Cardiac fibroblast (primary cell): ENCODE measurements at regions not wholly inside any gene's neighbourhood (a gene's known extent, or its start where the extent isn't known, plus 50 kb on each side); places are given as distances from the start of the nearest gene placed in this dataset.
A peak's percentile ranks its signal among the peaks of the same experiment; 100 is the strongest.

Experiments used
- DNase-seq, 2 donors: peaks; one replicate each; pipeline versions ENCODE4 v3.0.0 to v3.0.0-alpha.2; 2010; ENCODE audit warnings: low read depth in 2 of 2
- H3K4me3 ChIP-seq, 2 donors: replicated peaks in 1 of 2; 1 replicate in 1 of 2; 2 replicates in 1 of 2; pipeline ENCODE4 v1.5.1; 2011; ENCODE audit warnings: low read depth in 2 of 2, low read length in 2 of 2, mild to moderate bottlenecking in 2 of 2, moderate library complexity in 1 of 2
- TF ChIP-seq, protein P1 (sequence below): IDR thresholded peaks from one replicate; pipeline ENCODE4 v1.5.1; 2011; ENCODE audit warnings: low read depth, mild to moderate bottlenecking, low read length, inconsistent platforms

DNA sequence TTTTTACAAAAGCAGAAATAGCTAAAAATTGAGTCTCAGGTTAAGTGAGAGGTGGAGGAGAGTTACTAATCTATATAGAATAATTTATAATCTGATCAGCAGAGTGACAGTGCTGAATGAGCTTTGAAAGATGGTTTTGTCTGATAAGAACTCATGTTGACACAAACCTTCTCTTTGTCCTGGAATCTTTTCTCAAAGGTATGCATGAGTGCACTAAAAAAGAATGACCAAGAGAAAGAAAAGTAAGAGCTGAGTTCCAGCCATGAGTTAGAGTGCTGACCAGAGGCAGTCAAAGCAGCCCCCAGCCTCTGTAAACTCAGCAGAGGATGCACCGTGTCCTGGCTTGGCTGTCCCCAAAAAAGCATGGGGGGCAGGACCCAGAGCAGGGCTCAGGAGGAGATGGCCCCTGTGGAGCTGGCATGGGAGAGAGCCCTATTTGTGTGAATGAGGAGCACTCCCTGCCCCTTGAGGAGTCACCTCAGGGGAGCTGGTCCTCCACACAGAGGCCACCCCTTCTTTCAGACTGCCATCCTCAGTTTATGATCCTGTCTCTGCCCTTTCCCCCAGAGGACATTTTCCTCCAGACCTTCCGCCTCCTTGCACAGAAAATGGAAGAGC is 129.8 kb downstream of the SEC23A start:
- H3K4me3 ChIP-seq: no peak overlapping the region
- DNase-seq: no peak
- TF ChIP-seq, protein P1, sequence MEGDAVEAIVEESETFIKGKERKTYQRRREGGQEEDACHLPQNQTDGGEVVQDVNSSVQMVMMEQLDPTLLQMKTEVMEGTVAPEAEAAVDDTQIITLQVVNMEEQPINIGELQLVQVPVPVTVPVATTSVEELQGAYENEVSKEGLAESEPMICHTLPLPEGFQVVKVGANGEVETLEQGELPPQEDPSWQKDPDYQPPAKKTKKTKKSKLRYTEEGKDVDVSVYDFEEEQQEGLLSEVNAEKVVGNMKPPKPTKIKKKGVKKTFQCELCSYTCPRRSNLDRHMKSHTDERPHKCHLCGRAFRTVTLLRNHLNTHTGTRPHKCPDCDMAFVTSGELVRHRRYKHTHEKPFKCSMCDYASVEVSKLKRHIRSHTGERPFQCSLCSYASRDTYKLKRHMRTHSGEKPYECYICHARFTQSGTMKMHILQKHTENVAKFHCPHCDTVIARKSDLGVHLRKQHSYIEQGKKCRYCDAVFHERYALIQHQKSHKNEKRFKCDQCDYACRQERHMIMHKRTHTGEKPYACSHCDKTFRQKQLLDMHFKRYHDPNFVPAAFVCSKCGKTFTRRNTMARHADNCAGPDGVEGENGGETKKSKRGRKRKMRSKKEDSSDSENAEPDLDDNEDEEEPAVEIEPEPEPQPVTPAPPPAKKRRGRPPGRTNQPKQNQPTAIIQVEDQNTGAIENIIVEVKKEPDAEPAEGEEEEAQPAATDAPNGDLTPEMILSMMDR: no peak

DNA sequence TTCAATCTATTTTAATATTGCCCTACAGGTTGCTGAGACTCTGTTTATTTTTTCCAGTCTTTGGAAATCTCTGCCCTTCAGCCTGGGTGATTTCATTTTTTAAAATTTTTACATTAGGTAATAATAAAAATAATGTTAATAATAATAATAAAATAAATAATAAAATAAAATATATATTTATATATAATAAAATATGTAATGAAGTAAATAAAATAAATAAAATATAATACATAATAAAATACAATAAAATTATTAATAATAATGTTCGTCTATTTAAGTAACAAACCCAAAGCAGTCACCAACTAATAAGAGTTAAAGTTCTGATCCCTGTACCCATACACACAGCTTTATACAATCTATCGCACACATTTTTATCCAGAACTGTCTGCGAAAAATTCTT is 130.5 kb downstream of the SEC23A start:
- TF ChIP-seq, protein P1: no peak
- no peak for DNase-seq
- no peak overlapping the region for H3K4me3 ChIP-seq

DNA sequence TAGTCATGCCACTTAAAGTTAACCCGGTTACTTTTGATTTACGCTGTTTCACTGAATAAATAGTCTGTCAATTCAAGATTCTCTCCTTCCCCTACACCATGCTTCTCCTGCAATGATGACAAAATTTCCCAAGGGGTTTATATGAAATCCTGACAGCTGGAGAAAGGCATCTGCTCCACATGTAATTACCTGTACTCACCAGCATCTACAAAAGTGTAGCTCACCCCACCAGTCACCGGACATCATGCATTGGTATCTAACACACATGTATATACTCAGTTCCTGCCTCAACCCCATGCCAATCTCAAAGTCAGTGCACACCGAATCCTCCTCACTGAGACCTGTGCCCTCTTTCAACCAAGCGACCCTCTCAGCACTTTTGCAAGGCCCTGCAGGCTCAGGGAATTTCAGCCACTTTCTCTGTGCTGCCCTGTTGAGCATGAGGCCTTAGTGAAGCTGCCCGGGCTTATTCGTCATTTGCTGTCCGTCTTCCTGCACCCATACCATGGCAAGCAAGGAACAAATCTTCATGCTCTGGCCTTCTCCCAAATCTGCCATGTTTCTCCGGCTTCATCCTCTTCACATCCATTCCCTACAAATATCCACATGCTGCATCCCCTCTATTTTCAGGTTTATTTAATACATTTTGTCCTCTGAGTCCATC is 131.6 kb downstream of the SEC23A start:
- H3K4me3 ChIP-seq: no peak overlapping the region
- no peak for DNase-seq
- TF ChIP-seq, protein P1: no peak

DNA sequence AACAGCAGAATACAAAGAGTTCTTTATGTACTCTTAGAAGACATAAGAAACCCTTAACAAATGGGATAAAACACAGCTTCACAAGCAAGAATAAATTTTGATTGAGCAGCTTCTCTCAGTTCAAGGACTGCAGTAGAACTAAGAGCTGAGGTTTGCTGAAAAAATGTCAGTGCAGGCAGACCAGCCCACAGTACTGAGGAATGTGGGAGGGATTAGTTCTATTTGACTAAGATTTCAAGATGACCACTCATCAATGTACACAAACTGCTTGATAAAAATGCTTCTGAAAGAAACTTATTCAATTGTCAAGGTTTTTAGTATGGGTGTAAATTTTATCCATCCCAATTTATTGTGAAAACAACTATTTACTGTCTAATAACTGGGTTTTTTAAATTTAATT is 138.4 kb downstream of the SEC23A start:
- TF ChIP-seq, protein P1: no peak
- DNase-seq: peak; percentile 18 to 34
- H3K4me3 ChIP-seq: no peak overlapping the region

DNA sequence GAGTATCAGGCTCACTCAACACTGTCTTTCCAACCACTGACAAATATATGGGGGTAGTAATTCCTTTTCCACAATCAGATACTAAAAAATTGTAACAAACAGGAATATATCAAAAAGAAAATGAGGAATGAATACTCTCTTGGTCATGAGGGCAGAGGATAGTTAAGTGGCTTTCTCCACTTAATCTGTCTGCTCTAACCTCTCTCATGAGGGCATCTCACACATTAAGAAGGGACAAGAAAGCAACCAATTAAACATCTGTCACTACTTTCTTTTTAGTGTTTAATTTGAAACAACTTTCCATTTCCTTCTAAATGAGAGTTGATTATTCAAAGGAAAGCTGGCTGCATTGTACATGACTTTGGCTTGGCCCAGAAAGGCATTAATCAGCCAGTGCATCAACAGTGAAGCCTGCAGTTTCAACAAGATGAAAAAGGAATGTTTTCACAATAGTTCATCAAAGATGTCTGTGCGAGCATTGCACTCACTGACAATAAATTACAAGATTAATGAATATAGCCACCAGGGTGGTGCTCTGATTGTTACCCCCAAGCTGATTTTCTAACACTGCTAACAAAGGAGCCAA is 142.0 kb downstream of the SEC23A start:
- H3K4me3 ChIP-seq: no peak overlapping the region
- TF ChIP-seq, protein P1: no peak
- DNase-seq: no peak

DNA sequence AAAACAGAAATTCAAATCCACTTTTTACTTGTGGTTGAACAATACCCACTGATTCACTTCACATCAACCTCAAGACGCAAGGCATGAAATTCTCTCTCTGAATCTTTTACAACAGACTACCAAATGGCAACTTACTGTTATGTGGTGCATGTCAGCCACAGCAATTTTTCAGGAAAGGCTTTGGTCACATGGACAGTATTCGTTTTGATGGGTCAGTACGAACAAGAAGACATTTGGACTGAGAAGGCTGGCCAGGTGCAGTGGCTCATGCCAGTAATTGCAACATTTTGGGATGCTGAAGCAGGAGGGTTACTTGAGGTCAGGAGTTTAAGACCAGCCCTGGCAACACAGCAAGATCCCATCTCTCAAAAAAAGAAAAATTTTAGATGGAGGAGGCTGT is 144.0 kb downstream of the SEC23A start:
- DNase-seq: no peak
- no peak overlapping the region for H3K4me3 ChIP-seq
- TF ChIP-seq, protein P1: no peak
